ENCODE measurements at regions not wholly inside any gene's neighbourhood (a gene's known extent, or its start where the extent isn't known, plus 50 kb on each side); places are given as distances from the start of the nearest gene placed in this dataset.
"Not testable (repeated sequence)": the region's sequence is repeated elsewhere in the genome, so short reads cannot be mapped to it uniquely, and the experiment has no call there.

DNA sequence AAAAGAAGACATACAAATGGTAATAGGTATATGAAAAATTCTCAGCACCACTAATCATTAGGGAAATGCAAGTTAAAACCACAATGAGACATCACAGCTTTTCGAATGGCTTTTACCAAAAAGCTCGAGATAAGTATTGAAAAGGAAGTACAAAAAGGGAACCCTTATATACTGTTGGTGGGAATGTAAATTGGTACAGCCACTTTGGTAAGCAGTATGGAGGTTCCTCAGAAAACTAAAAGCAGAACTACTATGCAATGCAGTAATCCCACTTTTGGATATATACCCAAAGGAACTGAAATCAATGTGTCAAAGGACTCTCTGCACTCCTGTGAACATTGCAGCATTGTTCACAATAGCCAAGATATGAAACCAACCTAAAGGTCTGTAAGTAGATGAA is 107.5 kb upstream of the SPATS2L start:
- no peaks in the 10 kb centered on the region for H3K9me3 Mint-ChIP-seq (ENCODE audit: insufficient read depth)
- H3K79me2 ChIP-seq (ENCODE audit: control insufficient read depth, insufficient read depth, low read length), result no peaks in the 10 kb centered on the region
- H4K20me1 ChIP-seq (ENCODE audit: control insufficient read depth, insufficient read depth, low read length, poor library complexity, severe bottlenecking), result no peaks in the 10 kb centered on the region
- TF ChIP-seq EZH2 (IDR thresholded peaks at IDR 0.05; ENCODE audit: borderline replicate concordance, insufficient read depth, low read depth, low read length, poor library complexity, severe bottlenecking), result no peak
- H3K4me2 ChIP-seq (replicated peaks; ENCODE audit: low read depth, low read length, poor library complexity, severe bottlenecking), result no peak overlapping the region
- ChIA-PET CTCF (no interaction called here), POLR2A (no interaction called here)
- no peaks in the 10 kb centered on the region for H3K27me3 ChIP-seq (replicated peaks in 1 of 4; ENCODE audit: control extremely low read depth in 1 of 4, control insufficient read depth in 3 of 4, insufficient read depth in 4 of 4, low read length in 3 of 4)
- H3K4me3 Mint-ChIP-seq, result no peak overlapping the region
- no peak overlapping the region for H3K27ac ChIP-seq (ENCODE audit: low read length in 2 of 2)
- intact Hi-C loops (cut with micrococcal nuclease), result no loop called here
- DNase-seq (no peak), ATAC-seq (ENCODE audit: low read depth) (no peak)
- H3K4me1 ChIP-seq (ENCODE audit: control insufficient read depth in 2 of 2, insufficient read depth in 2 of 2, low read length in 2 of 2), result no peaks in the 10 kb centered on the region
- no peaks in the 10 kb centered on the region for H3K4me1 Mint-ChIP-seq
- H3K27ac Mint-ChIP-seq, result no peak overlapping the region
- peaks cover 23% of the 10 kb centered on the region for H3K27me3 Mint-ChIP-seq
- H2AFZ ChIP-seq (ENCODE audit: insufficient read depth, low read depth, low read length, poor library complexity, severe bottlenecking), result no peak overlapping the region
- H3K9ac ChIP-seq (ENCODE audit: low read length), result no peak overlapping the region
- H3K36me3 ChIP-seq (replicated peaks in 1 of 2; ENCODE audit: control extremely low read depth in 1 of 2, control insufficient read depth in 1 of 2, extremely low read depth in 1 of 2, insufficient read depth in 2 of 2, low read length in 1 of 2), result no peaks in the 10 kb centered on the region
- no CpG with 5 or more reads among the region's 2 CpGs for WGBS (ENCODE audit: insufficient coverage)
- no peak overlapping the region for H3K4me3 ChIP-seq (ENCODE audit: control extremely low read depth in 1 of 5, extremely low read depth in 1 of 5, insufficient read depth in 1 of 5, low read depth in 2 of 5, low read length in 4 of 5)
- peaks cover 0 to 8% (median 0%) of the 10 kb centered on the region in 3 donors for H3K9me3 ChIP-seq (ENCODE audit: control extremely low read depth in 1 of 3, control insufficient read depth in 2 of 3, insufficient read depth in 1 of 3, low read length in 2 of 3)

DNA sequence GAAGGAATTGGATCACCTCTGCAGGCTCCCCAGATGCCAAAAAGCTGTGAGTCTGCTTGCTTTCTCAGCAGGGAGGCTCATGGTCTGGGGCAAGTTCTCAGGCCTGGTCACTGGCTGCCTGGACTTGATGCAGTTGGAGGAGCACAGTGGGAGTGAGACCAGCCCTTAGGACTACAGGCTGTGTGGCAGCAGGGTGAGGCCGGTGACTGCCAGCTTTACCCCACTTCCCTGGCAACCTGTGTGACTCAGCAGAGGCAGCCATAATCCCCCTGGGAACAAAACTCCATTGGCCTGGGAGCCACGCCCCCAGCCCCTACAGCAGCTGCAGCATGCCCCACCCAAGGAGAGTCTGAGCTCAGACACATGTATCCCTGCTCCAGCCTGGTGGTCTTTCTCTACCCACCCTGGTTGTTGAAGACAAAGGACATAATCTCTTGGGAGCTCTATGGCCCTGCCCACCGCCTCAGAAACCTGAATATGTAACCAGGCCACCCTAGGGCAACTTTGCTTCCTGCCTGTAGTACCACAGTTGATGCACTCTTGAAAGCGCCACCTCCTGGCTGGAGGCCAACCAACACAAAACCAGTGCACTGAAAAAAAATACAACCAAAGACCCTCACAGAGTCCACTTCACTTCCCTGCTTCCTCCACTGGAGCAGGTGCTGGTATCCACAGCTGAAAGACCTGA is 106.8 kb upstream of the SPATS2L start:
- no peak overlapping the region for H3K27ac Mint-ChIP-seq

DNA sequence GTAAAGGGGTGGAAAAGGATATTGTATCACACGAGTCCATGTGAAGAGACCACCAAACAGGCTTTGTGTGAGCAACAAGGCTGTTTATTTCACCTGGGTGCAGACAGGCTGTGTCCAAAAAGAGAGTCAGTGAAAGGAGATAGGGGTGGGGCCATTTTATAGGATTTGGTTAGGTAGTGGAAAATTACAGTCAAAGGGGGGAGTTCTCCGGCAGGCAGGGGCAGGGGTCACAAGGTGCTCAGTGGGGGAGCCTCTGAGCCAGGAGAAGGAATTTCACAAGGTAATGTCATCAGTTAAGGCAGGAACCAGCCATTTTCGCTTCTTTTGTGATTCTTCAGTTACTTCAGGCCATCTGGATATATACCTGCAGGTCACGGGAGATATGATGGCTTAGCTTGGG is 104.7 kb upstream of the SPATS2L start:
- H3K79me2 ChIP-seq (ENCODE audit: control insufficient read depth, insufficient read depth, low read length); H3K27me3 ChIP-seq (replicated peaks in 1 of 4; ENCODE audit: control extremely low read depth in 1 of 4, control insufficient read depth in 3 of 4, insufficient read depth in 4 of 4, low read length in 3 of 4); H3K4me2 ChIP-seq (replicated peaks; ENCODE audit: low read depth, low read length, poor library complexity, severe bottlenecking); DNase-seq; CTCF ChIA-PET; H3K27ac Mint-ChIP-seq; H4K20me1 ChIP-seq (ENCODE audit: control insufficient read depth, insufficient read depth, low read length, poor library complexity, severe bottlenecking); H3K4me3 Mint-ChIP-seq; ATAC-seq (ENCODE audit: low read depth); POLR2A ChIA-PET; H3K36me3 ChIP-seq (replicated peaks in 1 of 2; ENCODE audit: control extremely low read depth in 1 of 2, control insufficient read depth in 1 of 2, extremely low read depth in 1 of 2, insufficient read depth in 2 of 2, low read length in 1 of 2); H3K4me3 ChIP-seq (ENCODE audit: control extremely low read depth in 1 of 5, extremely low read depth in 1 of 5, insufficient read depth in 1 of 5, low read depth in 2 of 5, low read length in 4 of 5); H3K4me1 Mint-ChIP-seq; H3K9me3 Mint-ChIP-seq (ENCODE audit: insufficient read depth); H3K4me1 ChIP-seq (ENCODE audit: control insufficient read depth in 2 of 2, insufficient read depth in 2 of 2, low read length in 2 of 2); intact Hi-C loops (cut with micrococcal nuclease); H3K9me3 ChIP-seq (ENCODE audit: control extremely low read depth in 1 of 3, control insufficient read depth in 2 of 3, insufficient read depth in 1 of 3, low read length in 2 of 3); H3K9ac ChIP-seq (ENCODE audit: low read length); H3K27ac ChIP-seq (ENCODE audit: low read length in 2 of 2); H2AFZ ChIP-seq (ENCODE audit: insufficient read depth, low read depth, low read length, poor library complexity, severe bottlenecking): not testable (repeated sequence)
- H3K27me3 Mint-ChIP-seq, result peaks cover 15% of the 10 kb centered on the region
- WGBS (ENCODE audit: insufficient coverage), result 92% methylated on average over 2 of the region's 4 CpGs

More for the DNA sequence above, 106.8 kb upstream of the SPATS2L start:
- ChIA-PET POLR2A (interaction anchor here (0.5 kb wide), 1 partner anchor 1026 kb away, joined by 6 read pairs; no protein-coding TSS in a partner anchor), CTCF (no interaction called here)
- H3K27me3 ChIP-seq (replicated peaks in 1 of 4; ENCODE audit: control extremely low read depth in 1 of 4, control insufficient read depth in 3 of 4, insufficient read depth in 4 of 4, low read length in 3 of 4), result no peaks in the 10 kb centered on the region
- Mint-ChIP-seq H3K4me3 (no peak overlapping the region), H3K9me3 (ENCODE audit: insufficient read depth) (no peaks in the 10 kb centered on the region), H3K4me1 (no peaks in the 10 kb centered on the region), H3K27me3 (peaks cover 23% of the 10 kb centered on the region)
- no peak overlapping the region for H3K9ac ChIP-seq (ENCODE audit: low read length)
- no peak overlapping the region for H3K4me2 ChIP-seq (replicated peaks; ENCODE audit: low read depth, low read length, poor library complexity, severe bottlenecking)
- no peak for ATAC-seq (ENCODE audit: low read depth)
- H3K79me2 ChIP-seq (ENCODE audit: control insufficient read depth, insufficient read depth, low read length), result no peaks in the 10 kb centered on the region
- H2AFZ ChIP-seq (ENCODE audit: insufficient read depth, low read depth, low read length, poor library complexity, severe bottlenecking), result no peak overlapping the region
- no peak for TF ChIP-seq EZH2 (IDR thresholded peaks at IDR 0.05; ENCODE audit: borderline replicate concordance, insufficient read depth, low read depth, low read length, poor library complexity, severe bottlenecking)
- TF ChIP-seq, protein P1, sequence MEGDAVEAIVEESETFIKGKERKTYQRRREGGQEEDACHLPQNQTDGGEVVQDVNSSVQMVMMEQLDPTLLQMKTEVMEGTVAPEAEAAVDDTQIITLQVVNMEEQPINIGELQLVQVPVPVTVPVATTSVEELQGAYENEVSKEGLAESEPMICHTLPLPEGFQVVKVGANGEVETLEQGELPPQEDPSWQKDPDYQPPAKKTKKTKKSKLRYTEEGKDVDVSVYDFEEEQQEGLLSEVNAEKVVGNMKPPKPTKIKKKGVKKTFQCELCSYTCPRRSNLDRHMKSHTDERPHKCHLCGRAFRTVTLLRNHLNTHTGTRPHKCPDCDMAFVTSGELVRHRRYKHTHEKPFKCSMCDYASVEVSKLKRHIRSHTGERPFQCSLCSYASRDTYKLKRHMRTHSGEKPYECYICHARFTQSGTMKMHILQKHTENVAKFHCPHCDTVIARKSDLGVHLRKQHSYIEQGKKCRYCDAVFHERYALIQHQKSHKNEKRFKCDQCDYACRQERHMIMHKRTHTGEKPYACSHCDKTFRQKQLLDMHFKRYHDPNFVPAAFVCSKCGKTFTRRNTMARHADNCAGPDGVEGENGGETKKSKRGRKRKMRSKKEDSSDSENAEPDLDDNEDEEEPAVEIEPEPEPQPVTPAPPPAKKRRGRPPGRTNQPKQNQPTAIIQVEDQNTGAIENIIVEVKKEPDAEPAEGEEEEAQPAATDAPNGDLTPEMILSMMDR (IDR thresholded peaks at IDR 0.05), result no peak
- H3K36me3 ChIP-seq (replicated peaks in 1 of 2; ENCODE audit: control extremely low read depth in 1 of 2, control insufficient read depth in 1 of 2, extremely low read depth in 1 of 2, insufficient read depth in 2 of 2, low read length in 1 of 2), result no peaks in the 10 kb centered on the region
- peaks cover 0 to 8% (median 0%) of the 10 kb centered on the region in 3 donors for H3K9me3 ChIP-seq (ENCODE audit: control extremely low read depth in 1 of 3, control insufficient read depth in 2 of 3, insufficient read depth in 1 of 3, low read length in 2 of 3)
- no peak overlapping the region for H3K4me3 ChIP-seq (ENCODE audit: control extremely low read depth in 1 of 5, extremely low read depth in 1 of 5, insufficient read depth in 1 of 5, low read depth in 2 of 5, low read length in 4 of 5)
- DNase-seq, result no peak
- 70% methylated on average over 4 of the region's 4 CpGs for WGBS (ENCODE audit: insufficient coverage)
- H3K27ac ChIP-seq (ENCODE audit: low read length in 2 of 2), result no peak overlapping the region
- intact Hi-C loops (cut with micrococcal nuclease), result no loop called here
- no peaks in the 10 kb centered on the region for H4K20me1 ChIP-seq (ENCODE audit: control insufficient read depth, insufficient read depth, low read length, poor library complexity, severe bottlenecking)
- no peaks in the 10 kb centered on the region for H3K4me1 ChIP-seq (ENCODE audit: control insufficient read depth in 2 of 2, insufficient read depth in 2 of 2, low read length in 2 of 2)

Measured in B cell (primary cell).